Transverse colon (tissue), 4 donors: ENCODE measurements at regions not wholly inside any gene's neighbourhood (a gene's known extent, or its start where the extent isn't known, plus 50 kb on each side); places are given as distances from the start of the nearest gene placed in this dataset.

Source experiments
- POLR2A ChIP-seq: fragments of 450-650 bp; IDR thresholded peaks from one replicate; pipeline ENCODE4 v1.6.1; 2016; ENCODE audit warnings: antibody characterized with exemption, mild to moderate bottlenecking, moderate library complexity
- POLR2AphosphoS5 ChIP-seq, 3 donors: sonication (generic); formaldehyde crosslinking; IDR thresholded peaks; one replicate each; pipeline ENCODE4 v1.6.1; 2016; ENCODE audit warnings: antibody characterized with exemption in 3 of 3
- TF ChIP-seq, protein P1 (sequence below), 5 experiments: fragments of 200-600 bp in 3 of 5; fragments of 450-650 bp in 2 of 5; sonication (generic) in 3 of 5; IDR thresholded peaks; 1 replicate in 2 of 5; 2 replicates in 3 of 5; pipeline ENCODE4 v1.5.1; 2016 to 2017; ENCODE audit warnings: antibody characterized with exemption in 5 of 5, inconsistent platforms in 3 of 5, mild to moderate bottlenecking in 2 of 5, moderate library complexity in 1 of 5

- TF ChIP-seq, protein P1, sequence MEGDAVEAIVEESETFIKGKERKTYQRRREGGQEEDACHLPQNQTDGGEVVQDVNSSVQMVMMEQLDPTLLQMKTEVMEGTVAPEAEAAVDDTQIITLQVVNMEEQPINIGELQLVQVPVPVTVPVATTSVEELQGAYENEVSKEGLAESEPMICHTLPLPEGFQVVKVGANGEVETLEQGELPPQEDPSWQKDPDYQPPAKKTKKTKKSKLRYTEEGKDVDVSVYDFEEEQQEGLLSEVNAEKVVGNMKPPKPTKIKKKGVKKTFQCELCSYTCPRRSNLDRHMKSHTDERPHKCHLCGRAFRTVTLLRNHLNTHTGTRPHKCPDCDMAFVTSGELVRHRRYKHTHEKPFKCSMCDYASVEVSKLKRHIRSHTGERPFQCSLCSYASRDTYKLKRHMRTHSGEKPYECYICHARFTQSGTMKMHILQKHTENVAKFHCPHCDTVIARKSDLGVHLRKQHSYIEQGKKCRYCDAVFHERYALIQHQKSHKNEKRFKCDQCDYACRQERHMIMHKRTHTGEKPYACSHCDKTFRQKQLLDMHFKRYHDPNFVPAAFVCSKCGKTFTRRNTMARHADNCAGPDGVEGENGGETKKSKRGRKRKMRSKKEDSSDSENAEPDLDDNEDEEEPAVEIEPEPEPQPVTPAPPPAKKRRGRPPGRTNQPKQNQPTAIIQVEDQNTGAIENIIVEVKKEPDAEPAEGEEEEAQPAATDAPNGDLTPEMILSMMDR (IDR thresholded peaks at IDR 0.05): no peak
- TF ChIP-seq POLR2AphosphoS5 (IDR thresholded peaks at IDR 0.05) (no peak), POLR2A (no peak)
These were observed 145.1 kb upstream of the SMYD2 start for GRCh38 chr1:214135886-214136285.
